NB4 (cell line): ENCODE measurements at regions not wholly inside any gene's neighbourhood (a gene's known extent, or its start where the extent isn't known, plus 50 kb on each side); places are given as distances from the start of the nearest gene placed in this dataset.

Experiments
- POLR2A ChIP-seq: IDR thresholded peaks from 2 replicates; pipeline ENCODE4 v1.6.1; 2011; ENCODE audit warnings: mild to moderate bottlenecking; ENCODE audit not compliant: insufficient read length; ENCODE audit errors: extremely low read depth
- TF ChIP-seq, protein P1 (sequence below): IDR thresholded peaks from one replicate; pipeline ENCODE4 v1.5.1; 2012; ENCODE audit warnings: low read depth, low read length
- TF ChIP-seq, protein P2 (sequence below): IDR thresholded peaks from 2 replicates; pipeline ENCODE4 v1.6.1; 2011; ENCODE audit warnings: low read depth, low read length

DNA sequence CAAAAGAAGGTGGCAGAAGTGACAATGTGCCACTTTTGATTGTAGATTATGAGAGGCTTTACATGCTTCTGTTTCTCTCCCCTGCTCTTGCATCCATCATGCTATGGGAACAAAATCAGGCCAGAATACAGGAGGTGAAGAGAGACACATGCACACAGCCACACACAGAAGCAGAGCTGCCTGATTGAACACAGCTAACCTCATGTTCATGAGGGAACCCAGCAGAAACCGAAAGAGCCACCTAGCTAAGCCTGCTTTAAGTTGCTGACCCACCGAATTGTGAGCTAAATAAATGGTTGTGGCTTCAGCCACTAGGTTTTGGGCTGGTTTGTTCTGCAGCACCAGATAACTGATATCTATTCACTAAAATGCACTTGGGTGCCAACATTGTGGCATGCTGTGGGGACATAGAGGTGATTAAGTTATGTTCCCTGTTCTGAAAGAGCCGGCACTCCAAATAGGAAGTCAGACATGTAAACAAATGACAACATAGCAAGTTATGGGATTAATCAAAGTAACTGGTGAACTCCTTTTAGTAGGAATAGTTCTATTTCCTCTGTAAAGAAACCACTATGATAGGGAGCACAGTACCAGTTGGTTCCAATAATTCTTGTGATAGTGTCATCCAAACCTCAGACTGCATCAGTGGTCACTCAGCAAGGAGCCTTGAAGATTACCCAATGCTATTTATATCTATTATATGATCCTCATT, 93.6 kb upstream of the TNC start:
- TF ChIP-seq, protein P1, sequence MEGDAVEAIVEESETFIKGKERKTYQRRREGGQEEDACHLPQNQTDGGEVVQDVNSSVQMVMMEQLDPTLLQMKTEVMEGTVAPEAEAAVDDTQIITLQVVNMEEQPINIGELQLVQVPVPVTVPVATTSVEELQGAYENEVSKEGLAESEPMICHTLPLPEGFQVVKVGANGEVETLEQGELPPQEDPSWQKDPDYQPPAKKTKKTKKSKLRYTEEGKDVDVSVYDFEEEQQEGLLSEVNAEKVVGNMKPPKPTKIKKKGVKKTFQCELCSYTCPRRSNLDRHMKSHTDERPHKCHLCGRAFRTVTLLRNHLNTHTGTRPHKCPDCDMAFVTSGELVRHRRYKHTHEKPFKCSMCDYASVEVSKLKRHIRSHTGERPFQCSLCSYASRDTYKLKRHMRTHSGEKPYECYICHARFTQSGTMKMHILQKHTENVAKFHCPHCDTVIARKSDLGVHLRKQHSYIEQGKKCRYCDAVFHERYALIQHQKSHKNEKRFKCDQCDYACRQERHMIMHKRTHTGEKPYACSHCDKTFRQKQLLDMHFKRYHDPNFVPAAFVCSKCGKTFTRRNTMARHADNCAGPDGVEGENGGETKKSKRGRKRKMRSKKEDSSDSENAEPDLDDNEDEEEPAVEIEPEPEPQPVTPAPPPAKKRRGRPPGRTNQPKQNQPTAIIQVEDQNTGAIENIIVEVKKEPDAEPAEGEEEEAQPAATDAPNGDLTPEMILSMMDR, result no peak
- TF ChIP-seq POLR2A, result no peak
- TF ChIP-seq, protein P2, sequence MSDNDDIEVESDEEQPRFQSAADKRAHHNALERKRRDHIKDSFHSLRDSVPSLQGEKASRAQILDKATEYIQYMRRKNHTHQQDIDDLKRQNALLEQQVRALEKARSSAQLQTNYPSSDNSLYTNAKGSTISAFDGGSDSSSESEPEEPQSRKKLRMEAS, result no peak
